Liver (tissue), 3 donors: ENCODE measurements at regions not wholly inside any gene's neighbourhood (a gene's known extent, or its start where the extent isn't known, plus 50 kb on each side); places are given as distances from the start of the nearest gene placed in this dataset.

Experiments used
- ATF3 ChIP-seq: IDR thresholded peaks from 2 replicates; pipeline ENCODE4 v1.6.1; 2016; ENCODE audit warnings: antibody characterized with exemption
- EGR1 ChIP-seq, 2 donors: IDR thresholded peaks; 2 replicates each; pipeline ENCODE4 v1.6.1; 2016 to 2018; ENCODE audit warnings: antibody characterized with exemption in 2 of 2, low read depth in 2 of 2
- GABPA ChIP-seq, 2 donors: IDR thresholded peaks in 1 of 2; conservative IDR thresholded peaks in 1 of 2; 2 replicates each; pipeline ENCODE4 v1.6.1; 2016; ENCODE audit warnings: antibody characterized with exemption in 2 of 2, mild to moderate bottlenecking in 1 of 2, moderate library complexity in 1 of 2
- HNF4A ChIP-seq, 2 donors: conservative IDR thresholded peaks; 2 replicates each; pipeline ENCODE4 v1.6.1; 2016; ENCODE audit warnings: antibody characterized with exemption in 2 of 2, mild to moderate bottlenecking in 2 of 2
- HNF4G ChIP-seq: IDR thresholded peaks from 2 replicates; pipeline ENCODE4 v1.6.1; 2016; ENCODE audit warnings: antibody characterized with exemption
- JUND ChIP-seq, 2 donors: IDR thresholded peaks; 2 replicates each; pipeline ENCODE4 v1.6.1; 2016; ENCODE audit warnings: antibody characterized with exemption in 2 of 2
- MAX ChIP-seq: IDR thresholded peaks from 2 replicates; pipeline ENCODE4 v1.6.1; 2016; ENCODE audit warnings: antibody characterized with exemption
- NR2F2 ChIP-seq: IDR thresholded peaks from 2 replicates; pipeline ENCODE4 v1.6.1; 2016; ENCODE audit warnings: antibody characterized with exemption
- RAD21 ChIP-seq, 2 donors: IDR thresholded peaks; 2 replicates each; pipeline ENCODE4 v1.6.1; 2016; ENCODE audit warnings: antibody characterized with exemption in 2 of 2, mild to moderate bottlenecking in 2 of 2
- TAF1 ChIP-seq: conservative IDR thresholded peaks from 2 replicates; pipeline ENCODE4 v1.6.1; 2016; ENCODE audit warnings: antibody characterized with exemption, mild to moderate bottlenecking
- YY1 ChIP-seq: IDR thresholded peaks from 2 replicates; pipeline ENCODE4 v1.6.1; 2016; ENCODE audit warnings: antibody characterized with exemption, mild to moderate bottlenecking
- TF ChIP-seq, protein P1 (sequence below): fragments of 150-350 bp; IDR thresholded peaks from 2 replicates; pipeline ENCODE4 v1.5.1; 2017; ENCODE audit warnings: improper control_type of control experiment, low read depth, low read length; ENCODE audit not compliant: missing input control
- TF ChIP-seq, protein P2 (sequence below): IDR thresholded peaks from 2 replicates; pipeline ENCODE4 v1.6.1; 2016; ENCODE audit warnings: antibody characterized with exemption, mild to moderate bottlenecking
- donor health status: healthy.
- donor health status: healthy.

DNA sequence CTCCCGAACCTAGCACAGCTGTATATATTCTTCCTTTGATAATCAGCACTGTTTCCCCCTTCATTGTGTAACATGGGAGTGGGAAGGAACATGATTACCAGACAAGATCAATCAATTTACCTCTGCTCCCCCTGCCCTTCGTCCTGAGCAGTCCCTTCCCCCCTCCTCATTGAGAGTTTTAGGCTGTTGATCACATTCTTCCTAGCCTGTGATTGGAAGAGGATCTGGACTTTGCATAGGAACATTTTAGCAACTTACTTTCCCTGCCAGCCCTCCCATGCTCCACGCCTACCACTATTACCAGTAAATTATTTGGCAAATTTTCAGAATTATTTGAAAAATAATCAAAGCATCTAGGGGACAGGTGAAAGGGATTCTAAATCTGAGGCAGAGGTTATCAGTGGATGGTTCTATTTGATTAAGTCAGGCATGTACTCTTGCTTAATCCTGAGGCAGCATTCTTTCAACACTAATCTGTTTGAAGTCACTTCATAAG lies 62.7 kb upstream of the ABCD3 start:
- TF ChIP-seq, protein P1, sequence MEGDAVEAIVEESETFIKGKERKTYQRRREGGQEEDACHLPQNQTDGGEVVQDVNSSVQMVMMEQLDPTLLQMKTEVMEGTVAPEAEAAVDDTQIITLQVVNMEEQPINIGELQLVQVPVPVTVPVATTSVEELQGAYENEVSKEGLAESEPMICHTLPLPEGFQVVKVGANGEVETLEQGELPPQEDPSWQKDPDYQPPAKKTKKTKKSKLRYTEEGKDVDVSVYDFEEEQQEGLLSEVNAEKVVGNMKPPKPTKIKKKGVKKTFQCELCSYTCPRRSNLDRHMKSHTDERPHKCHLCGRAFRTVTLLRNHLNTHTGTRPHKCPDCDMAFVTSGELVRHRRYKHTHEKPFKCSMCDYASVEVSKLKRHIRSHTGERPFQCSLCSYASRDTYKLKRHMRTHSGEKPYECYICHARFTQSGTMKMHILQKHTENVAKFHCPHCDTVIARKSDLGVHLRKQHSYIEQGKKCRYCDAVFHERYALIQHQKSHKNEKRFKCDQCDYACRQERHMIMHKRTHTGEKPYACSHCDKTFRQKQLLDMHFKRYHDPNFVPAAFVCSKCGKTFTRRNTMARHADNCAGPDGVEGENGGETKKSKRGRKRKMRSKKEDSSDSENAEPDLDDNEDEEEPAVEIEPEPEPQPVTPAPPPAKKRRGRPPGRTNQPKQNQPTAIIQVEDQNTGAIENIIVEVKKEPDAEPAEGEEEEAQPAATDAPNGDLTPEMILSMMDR, result no peak
- TF ChIP-seq NR2F2 (no peak), HNF4A (conservative IDR thresholded peaks at IDR 0.05) (peak; percentile 91 to 96), ATF3 (peak; percentile 25), TAF1 (no peak), YY1 (peak; percentile 40), RAD21 (IDR thresholded peaks at IDR 0.05) (peak; percentile 54 to 59), GABPA (IDR thresholded peaks at IDR 0.05 in 1 of 2, conservative IDR thresholded peaks at IDR 0.05 in 1 of 2) (no peak), JUND (IDR thresholded peaks at IDR 0.05) (peak; percentile 53 to 81), MAX (peak; percentile 15), HNF4G (peak; percentile 66), EGR1 (IDR thresholded peaks at IDR 0.05; ENCODE audit: low read depth in 2 of 2) (peak in 1 of 2 donors; percentile 79)
- TF ChIP-seq, protein P2, sequence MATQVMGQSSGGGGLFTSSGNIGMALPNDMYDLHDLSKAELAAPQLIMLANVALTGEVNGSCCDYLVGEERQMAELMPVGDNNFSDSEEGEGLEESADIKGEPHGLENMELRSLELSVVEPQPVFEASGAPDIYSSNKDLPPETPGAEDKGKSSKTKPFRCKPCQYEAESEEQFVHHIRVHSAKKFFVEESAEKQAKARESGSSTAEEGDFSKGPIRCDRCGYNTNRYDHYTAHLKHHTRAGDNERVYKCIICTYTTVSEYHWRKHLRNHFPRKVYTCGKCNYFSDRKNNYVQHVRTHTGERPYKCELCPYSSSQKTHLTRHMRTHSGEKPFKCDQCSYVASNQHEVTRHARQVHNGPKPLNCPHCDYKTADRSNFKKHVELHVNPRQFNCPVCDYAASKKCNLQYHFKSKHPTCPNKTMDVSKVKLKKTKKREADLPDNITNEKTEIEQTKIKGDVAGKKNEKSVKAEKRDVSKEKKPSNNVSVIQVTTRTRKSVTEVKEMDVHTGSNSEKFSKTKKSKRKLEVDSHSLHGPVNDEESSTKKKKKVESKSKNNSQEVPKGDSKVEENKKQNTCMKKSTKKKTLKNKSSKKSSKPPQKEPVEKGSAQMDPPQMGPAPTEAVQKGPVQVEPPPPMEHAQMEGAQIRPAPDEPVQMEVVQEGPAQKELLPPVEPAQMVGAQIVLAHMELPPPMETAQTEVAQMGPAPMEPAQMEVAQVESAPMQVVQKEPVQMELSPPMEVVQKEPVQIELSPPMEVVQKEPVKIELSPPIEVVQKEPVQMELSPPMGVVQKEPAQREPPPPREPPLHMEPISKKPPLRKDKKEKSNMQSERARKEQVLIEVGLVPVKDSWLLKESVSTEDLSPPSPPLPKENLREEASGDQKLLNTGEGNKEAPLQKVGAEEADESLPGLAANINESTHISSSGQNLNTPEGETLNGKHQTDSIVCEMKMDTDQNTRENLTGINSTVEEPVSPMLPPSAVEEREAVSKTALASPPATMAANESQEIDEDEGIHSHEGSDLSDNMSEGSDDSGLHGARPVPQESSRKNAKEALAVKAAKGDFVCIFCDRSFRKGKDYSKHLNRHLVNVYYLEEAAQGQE, result peak; percentile 62
